Skeletal muscle tissue (tissue), 3 donors: ENCODE measurements at regions not wholly inside any gene's neighbourhood (a gene's known extent, or its start where the extent isn't known, plus 50 kb on each side); places are given as distances from the start of the nearest gene placed in this dataset.

Experiments
- H3K27ac ChIP-seq: one replicate; pipeline ENCODE4 v1.7.0; 2013; ENCODE audit warnings: mild to moderate bottlenecking, low read depth, low read length, inconsistent platforms
- H3K27me3 ChIP-seq, 3 donors: one replicate each; pipeline ENCODE4 v1.7.0; 2013; ENCODE audit warnings: low read length in 3 of 3; ENCODE audit not compliant: control insufficient read depth in 3 of 3, insufficient read depth in 3 of 3
- H3K36me3 ChIP-seq, 3 donors: one replicate each; pipeline ENCODE4 v1.7.0; 2013; ENCODE audit warnings: low read length in 3 of 3; ENCODE audit not compliant: control insufficient read depth in 3 of 3, insufficient read depth in 3 of 3
- H3K4me1 ChIP-seq, 3 donors: one replicate each; pipeline ENCODE4 v1.7.0; 2013; ENCODE audit warnings: low read length in 3 of 3, mild to moderate bottlenecking in 3 of 3; ENCODE audit not compliant: control insufficient read depth in 3 of 3, insufficient read depth in 3 of 3
- H3K4me3 ChIP-seq, 3 donors: one replicate each; pipeline ENCODE4 v1.7.0; 2013; ENCODE audit warnings: low read length in 3 of 3
- H3K9ac ChIP-seq, 3 donors: one replicate each; pipeline ENCODE4 v1.7.0; 2013; ENCODE audit warnings: low read length in 3 of 3, mild to moderate bottlenecking in 3 of 3, moderate library complexity in 2 of 3, low read depth in 1 of 3
- H3K9me3 ChIP-seq, 3 donors: one replicate each; pipeline ENCODE4 v1.7.0; 2013; ENCODE audit warnings: low read length in 3 of 3; ENCODE audit not compliant: control insufficient read depth in 3 of 3
- donor health status: Osteomylitis.

DNA sequence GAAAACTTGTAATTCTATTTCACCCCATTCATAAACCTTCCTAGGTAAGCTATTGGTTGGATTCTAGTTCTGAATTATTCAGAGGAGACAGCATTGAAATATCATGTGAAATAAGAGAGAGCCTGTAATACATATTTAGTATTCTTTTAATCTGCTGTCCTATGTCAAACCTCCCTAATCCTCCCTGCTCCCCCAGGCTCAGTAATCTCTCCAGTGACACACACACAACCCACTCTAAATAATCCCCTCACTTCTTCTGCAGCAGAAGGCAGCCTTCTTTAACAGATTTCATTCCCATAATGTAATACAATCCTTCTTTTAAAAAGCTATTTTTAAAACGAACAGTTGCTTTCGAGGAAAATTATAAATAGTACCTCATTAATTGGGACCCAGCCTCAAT lies 639.7 kb upstream of the AUTS2 start:
- Histone ChIP-seq H3K4me3 (no peak overlapping the region), H3K9me3 (peaks cover 0 to 5% (median 2%) of the 10 kb centered on the region in 3 donors), H3K27ac (no peak overlapping the region), H3K27me3 (no peaks in the 10 kb centered on the region), H3K36me3 (no peaks in the 10 kb centered on the region), H3K4me1 (no peaks in the 10 kb centered on the region), H3K9ac (no peak overlapping the region)

DNA sequence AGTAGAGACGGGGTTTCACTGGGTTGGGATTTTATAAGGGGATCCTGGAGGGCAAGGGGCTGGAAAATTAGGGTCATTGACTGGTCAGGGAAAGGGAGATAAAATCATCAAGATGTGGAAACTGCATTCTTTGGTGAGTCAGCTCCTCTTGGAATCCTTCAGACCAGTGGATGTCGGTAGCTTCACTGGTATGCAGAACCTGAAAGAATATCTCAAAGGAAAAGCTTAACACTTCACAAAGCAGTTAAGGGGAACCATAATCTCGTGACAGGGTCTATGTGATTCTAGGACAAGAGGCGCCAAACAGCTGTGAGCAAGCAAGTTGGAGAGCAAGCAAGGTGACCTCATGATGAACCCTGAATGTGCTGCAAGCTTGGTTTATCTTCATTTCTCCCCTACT lies 634.7 kb upstream of the AUTS2 start:
- H3K27me3 ChIP-seq = no peaks in the 10 kb centered on the region
- no peak overlapping the region for H3K9ac ChIP-seq

GRCh38 chr7:68964060-68964459 lies 634.2 kb upstream of the AUTS2 start:
- H3K36me3 ChIP-seq = no peaks in the 10 kb centered on the region
- no peaks in the 10 kb centered on the region for H3K27me3 ChIP-seq
- no peak overlapping the region for H3K4me3 ChIP-seq
- peaks cover 0 to 5% (median 2%) of the 10 kb centered on the region in 3 donors for H3K9me3 ChIP-seq
- H3K4me1 ChIP-seq = no peaks in the 10 kb centered on the region
- peak overlapping the region; percentile 25 for H3K27ac ChIP-seq
- H3K9ac ChIP-seq = no peak overlapping the region

More for the DNA sequence above, 634.7 kb upstream of the AUTS2 start:
- Histone ChIP-seq H3K9me3 (peaks cover 0 to 5% (median 2%) of the 10 kb centered on the region in 3 donors), H3K36me3 (no peaks in the 10 kb centered on the region), H3K4me1 (no peaks in the 10 kb centered on the region), H3K4me3 (no peak overlapping the region), H3K27ac (peak overlapping the region; percentile 25)

- no peaks in the 10 kb centered on the region for H3K27me3 ChIP-seq
- no peak overlapping the region for H3K27ac ChIP-seq
- H3K4me1 ChIP-seq = no peaks in the 10 kb centered on the region
- H3K9ac ChIP-seq = no peak overlapping the region
- H3K9me3 ChIP-seq = peaks cover 0 to 5% (median 2%) of the 10 kb centered on the region in 3 donors
- H3K4me3 ChIP-seq = no peak overlapping the region
- no peaks in the 10 kb centered on the region for H3K36me3 ChIP-seq
Measured at GRCh38 chr7:68965351-68965750, 632.9 kb upstream of the AUTS2 start.

DNA sequence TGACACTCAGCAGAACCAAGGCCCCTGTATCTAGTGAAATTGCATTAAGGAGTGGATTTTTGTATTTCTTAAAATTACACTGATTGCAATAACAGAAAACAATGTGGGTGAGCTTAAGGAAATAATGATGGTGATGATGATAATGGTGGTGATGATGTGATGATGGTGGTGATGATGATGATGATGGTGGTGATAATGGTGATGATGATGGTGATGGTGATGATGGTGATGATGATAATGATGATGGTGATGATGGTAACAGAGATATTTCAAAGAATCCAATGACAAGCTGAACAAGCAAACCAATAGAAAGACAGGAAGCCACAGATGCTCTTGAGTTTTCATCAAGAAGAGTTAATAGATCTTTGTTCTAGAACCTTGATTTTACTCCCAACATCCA lies 630.7 kb upstream of the AUTS2 start:
- Histone ChIP-seq H3K27me3 (no peaks in the 10 kb centered on the region), H3K27ac (no peak overlapping the region), H3K9ac (no peak overlapping the region), H3K36me3 (no peaks in the 10 kb centered on the region), H3K9me3 (peaks cover 0 to 3% (median under 1%) of the 10 kb centered on the region in 3 donors), H3K4me3 (no peak overlapping the region), H3K4me1 (no peaks in the 10 kb centered on the region)

DNA sequence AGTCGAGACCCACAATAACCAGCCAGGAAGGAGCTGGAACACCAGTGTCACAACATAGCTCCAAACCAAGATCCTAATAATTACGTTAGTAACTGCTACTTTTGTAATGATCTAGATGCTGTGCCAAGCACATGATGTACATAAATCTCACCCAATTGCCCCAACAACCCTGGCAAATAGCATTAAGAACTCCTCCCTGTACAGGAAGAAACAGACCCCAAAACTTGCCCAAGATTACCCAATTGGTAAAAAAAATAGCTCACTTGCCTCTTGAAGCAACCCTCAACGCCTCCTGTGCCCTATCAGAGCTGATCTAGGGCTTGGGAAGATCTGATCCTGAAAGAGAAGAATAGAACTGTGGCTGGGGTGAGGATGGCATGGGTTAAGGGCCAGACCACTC lies 628.7 kb upstream of the AUTS2 start:
- Histone ChIP-seq H3K4me1 (no peaks in the 10 kb centered on the region), H3K27me3 (peaks cover 0 to 6% (median 0%) of the 10 kb centered on the region in 3 donors), H3K36me3 (no peaks in the 10 kb centered on the region), H3K9ac (no peak overlapping the region), H3K9me3 (no peaks in the 10 kb centered on the region), H3K4me3 (no peak overlapping the region), H3K27ac (no peak overlapping the region)

GRCh38 chr7:68971634-68972340 lies 626.5 kb upstream of the AUTS2 start:
- Histone ChIP-seq H3K9me3 (no peaks in the 10 kb centered on the region), H3K9ac (no peak overlapping the region), H3K27ac (no peak overlapping the region), H3K4me3 (no peak overlapping the region), H3K4me1 (no peaks in the 10 kb centered on the region), H3K27me3 (peaks cover 0 to 6% (median 4%) of the 10 kb centered on the region in 3 donors), H3K36me3 (no peaks in the 10 kb centered on the region)

- no peaks in the 10 kb centered on the region for H3K9me3 ChIP-seq
- peaks cover 0 to 5% (median 0%) of the 10 kb centered on the region in 3 donors for H3K4me1 ChIP-seq
- H3K4me3 ChIP-seq = peak overlapping the region in 1 of 3 donors; percentile 3
- H3K27ac ChIP-seq = no peak overlapping the region
- H3K36me3 ChIP-seq = no peaks in the 10 kb centered on the region
- H3K9ac ChIP-seq = peak overlapping the region in 1 of 3 donors; percentile 33
- peaks cover 0 to 6% (median 5%) of the 10 kb centered on the region in 3 donors for H3K27me3 ChIP-seq
Measured at GRCh38 chr7:68977385-68978055, 620.8 kb upstream of the AUTS2 start.

GRCh38 chr7:68978710-68979109 lies 619.6 kb upstream of the AUTS2 start:
- H3K27me3 ChIP-seq = peaks cover 0 to 5% (median 4%) of the 10 kb centered on the region in 3 donors
- H3K36me3 ChIP-seq = no peaks in the 10 kb centered on the region
- no peak overlapping the region for H3K4me3 ChIP-seq
- H3K9me3 ChIP-seq = no peaks in the 10 kb centered on the region
- H3K9ac ChIP-seq = no peak overlapping the region
- H3K4me1 ChIP-seq = peaks cover 0 to 5% (median 0%) of the 10 kb centered on the region in 3 donors
- H3K27ac ChIP-seq = no peak overlapping the region

- Histone ChIP-seq H3K9me3 (no peaks in the 10 kb centered on the region), H3K9ac (no peak overlapping the region), H3K36me3 (no peaks in the 10 kb centered on the region), H3K4me1 (peaks cover 0 to 5% (median 0%) of the 10 kb centered on the region in 3 donors), H3K27ac (no peak overlapping the region), H3K4me3 (no peak overlapping the region), H3K27me3 (peaks cover 0 to 5% (median 0%) of the 10 kb centered on the region in 3 donors)
Measured at GRCh38 chr7:68980011-68980410, 618.3 kb upstream of the AUTS2 start.
